CD8-positive, alpha-beta memory T cell (primary cell): ENCODE measurements at regions not wholly inside any gene's neighbourhood (a gene's known extent, or its start where the extent isn't known, plus 50 kb on each side); places are given as distances from the start of the nearest gene placed in this dataset.
"Not testable (repeated sequence)": the region's sequence is repeated elsewhere in the genome, so short reads cannot be mapped to it uniquely, and the experiment has no call there.

ENCODE experiments used
- CTCF ChIA-PET: fragments of 350-600 bp; sonication (Branson Sonifier 250); formaldehyde crosslinking; loops from one replicate; lab custom pipeline; 2021; ENCODE audit warnings: antibody characterized with exemption; lab: Charles Lee
- POLR2A ChIA-PET: fragments of 350-600 bp; sonication (Branson Sonifier 250); formaldehyde crosslinking; loops from one replicate; lab custom pipeline; 2021; ENCODE audit warnings: antibody characterized with exemption; lab: Charles Lee
- DNase-seq, 5 donors: peaks; one replicate each; pipeline versions ENCODE4 v3.0.0 to v3.0.0-alpha.2; 2020 to 2022; ENCODE audit warnings: mixed read lengths in 1 of 5
- H3K27ac ChIP-seq: one replicate; pipeline ENCODE4 v1.7.0; 2013; ENCODE audit warnings: low read depth, mild to moderate bottlenecking, low read length, moderate library complexity
- H3K27me3 ChIP-seq: 2 replicates; pipeline ENCODE4 v1.7.0; 2013; ENCODE audit warnings: low read length, mild to moderate bottlenecking; ENCODE audit not compliant: insufficient read depth, poor library complexity, severe bottlenecking
- H3K36me3 ChIP-seq: 2 replicates; pipeline ENCODE4 v1.7.0; 2013; ENCODE audit warnings: mild to moderate bottlenecking, low read length, moderate library complexity; ENCODE audit not compliant: insufficient read depth
- H3K4me1 ChIP-seq: 2 replicates; pipeline ENCODE4 v1.7.0; 2013; ENCODE audit warnings: mild to moderate bottlenecking, low read length, moderate library complexity; ENCODE audit not compliant: insufficient read depth
- H3K4me3 ChIP-seq: 2 replicates; pipeline ENCODE4 v1.7.0; 2013; ENCODE audit warnings: mild to moderate bottlenecking, low read length
- H3K9me3 ChIP-seq: 2 replicates; pipeline ENCODE4 v1.7.0; 2013; ENCODE audit warnings: mild to moderate bottlenecking, low read length
- H3K27ac Mint-ChIP-seq, 8 donors: one replicate each; pipeline ENCODE4 v1.8.0; 2020 to 2021; ENCODE audit warnings: mixed read lengths in 8 of 8, mild to moderate bottlenecking in 6 of 8, inconsistent platforms in 3 of 8, moderate library complexity in 3 of 8
- H3K27me3 Mint-ChIP-seq, 2 donors: one replicate each; pipeline ENCODE4 v1.8.0; 2020 to 2021; ENCODE audit warnings: mixed read lengths in 2 of 2, mild to moderate bottlenecking in 1 of 2, moderate library complexity in 1 of 2
- H3K36me3 Mint-ChIP-seq, 3 donors: one replicate each; pipeline ENCODE4 v1.8.0; 2020 to 2021; ENCODE audit warnings: mixed read lengths in 3 of 3, inconsistent platforms in 1 of 3, mild to moderate bottlenecking in 1 of 3
- H3K4me1 Mint-ChIP-seq, 3 donors: one replicate each; pipeline ENCODE4 v1.8.0; 2020 to 2021; ENCODE audit warnings: mixed read lengths in 3 of 3, inconsistent platforms in 1 of 3, mild to moderate bottlenecking in 1 of 3
- H3K4me3 Mint-ChIP-seq, 7 donors: one replicate each; pipeline ENCODE4 v1.8.0; 2020 to 2021; ENCODE audit warnings: mixed read lengths in 7 of 7, mild to moderate bottlenecking in 6 of 7, moderate library complexity in 4 of 7, inconsistent platforms in 2 of 7
- H3K9me3 Mint-ChIP-seq, 5 donors: one replicate each; pipeline ENCODE4 v1.8.0; 2020 to 2022; ENCODE audit warnings: mixed read lengths in 5 of 5, mild to moderate bottlenecking in 3 of 5, moderate library complexity in 2 of 5, inconsistent platforms in 1 of 5

- POLR2A ChIA-PET, H3K27ac ChIP-seq, H3K27ac Mint-ChIP-seq, H3K36me3 ChIP-seq, H3K9me3 ChIP-seq, CTCF ChIA-PET, H3K4me3 ChIP-seq, H3K4me1 Mint-ChIP-seq, H3K4me3 Mint-ChIP-seq, H3K9me3 Mint-ChIP-seq, H3K4me1 ChIP-seq, H3K27me3 ChIP-seq, H3K36me3 Mint-ChIP-seq, H3K27me3 Mint-ChIP-seq, DNase-seq: not testable (repeated sequence)
Observed at GRCh38 chr1:146307632-146308031, 78.8 kb upstream of the NOTCH2NLA start.

- H3K4me1 ChIP-seq, H3K36me3 Mint-ChIP-seq, H3K9me3 Mint-ChIP-seq, H3K27me3 ChIP-seq, CTCF ChIA-PET, DNase-seq, H3K4me3 ChIP-seq, POLR2A ChIA-PET, H3K36me3 ChIP-seq, H3K9me3 ChIP-seq, H3K4me3 Mint-ChIP-seq, H3K27ac Mint-ChIP-seq, H3K4me1 Mint-ChIP-seq, H3K27ac ChIP-seq, H3K27me3 Mint-ChIP-seq: not testable (repeated sequence)
Observed at GRCh38 chr1:146306651-146307050, 77.8 kb upstream of the NOTCH2NLA start.

GRCh38 chr1:146305442-146305841 lies 76.6 kb upstream of the NOTCH2NLA start:
- H3K4me1 ChIP-seq, H3K27me3 Mint-ChIP-seq, H3K4me3 ChIP-seq, H3K27ac ChIP-seq, H3K36me3 Mint-ChIP-seq, POLR2A ChIA-PET, H3K27ac Mint-ChIP-seq, H3K4me1 Mint-ChIP-seq, H3K9me3 ChIP-seq, CTCF ChIA-PET, H3K4me3 Mint-ChIP-seq, H3K9me3 Mint-ChIP-seq, H3K36me3 ChIP-seq, DNase-seq, H3K27me3 ChIP-seq: not testable (repeated sequence)

- CTCF ChIA-PET, H3K36me3 Mint-ChIP-seq: not testable (repeated sequence)
Observed at GRCh38 chr1:146298575-146298897, 69.7 kb upstream of the NOTCH2NLA start.

GRCh38 chr1:146297781-146298574 lies 69.2 kb upstream of the NOTCH2NLA start:
- H3K4me3 ChIP-seq, H3K27ac Mint-ChIP-seq, H3K27me3 ChIP-seq, DNase-seq, POLR2A ChIA-PET, H3K4me1 ChIP-seq, H3K27me3 Mint-ChIP-seq, H3K27ac ChIP-seq, H3K4me3 Mint-ChIP-seq, H3K36me3 Mint-ChIP-seq, H3K9me3 ChIP-seq, H3K9me3 Mint-ChIP-seq, H3K4me1 Mint-ChIP-seq, CTCF ChIA-PET, H3K36me3 ChIP-seq: not testable (repeated sequence)

More at GRCh38 chr1:146298575-146298897, 69.7 kb upstream of the NOTCH2NLA start:
- H3K27me3 Mint-ChIP-seq, H3K4me3 Mint-ChIP-seq, DNase-seq, H3K27me3 ChIP-seq, H3K9me3 Mint-ChIP-seq, H3K36me3 ChIP-seq, H3K27ac ChIP-seq, H3K4me1 ChIP-seq, H3K27ac Mint-ChIP-seq, H3K4me3 ChIP-seq, H3K9me3 ChIP-seq, POLR2A ChIA-PET, H3K4me1 Mint-ChIP-seq: not testable (repeated sequence)

GRCh38 chr1:146292940-146293936 lies 64.4 kb upstream of the NOTCH2NLA start:
- H3K9me3 Mint-ChIP-seq, H3K27ac Mint-ChIP-seq, H3K27me3 Mint-ChIP-seq, POLR2A ChIA-PET, H3K27me3 ChIP-seq, H3K4me1 Mint-ChIP-seq, CTCF ChIA-PET, DNase-seq, H3K9me3 ChIP-seq, H3K27ac ChIP-seq, H3K4me1 ChIP-seq, H3K36me3 ChIP-seq, H3K4me3 Mint-ChIP-seq, H3K4me3 ChIP-seq, H3K36me3 Mint-ChIP-seq: not testable (repeated sequence)

- H3K27me3 Mint-ChIP-seq, H3K4me1 Mint-ChIP-seq, H3K4me3 Mint-ChIP-seq, H3K36me3 ChIP-seq, H3K9me3 Mint-ChIP-seq, H3K36me3 Mint-ChIP-seq, H3K4me3 ChIP-seq, H3K27me3 ChIP-seq, H3K27ac Mint-ChIP-seq, DNase-seq, H3K9me3 ChIP-seq, H3K27ac ChIP-seq, H3K4me1 ChIP-seq, CTCF ChIA-PET, POLR2A ChIA-PET: not testable (repeated sequence)
Observed at GRCh38 chr1:146292424-146292823, 63.6 kb upstream of the NOTCH2NLA start.

GRCh38 chr1:146287881-146288280 lies 59.1 kb upstream of the NOTCH2NLA start:
- H3K4me1 ChIP-seq, H3K27ac ChIP-seq, H3K27ac Mint-ChIP-seq, H3K36me3 ChIP-seq, H3K36me3 Mint-ChIP-seq, H3K9me3 Mint-ChIP-seq, H3K9me3 ChIP-seq, POLR2A ChIA-PET, H3K27me3 Mint-ChIP-seq, CTCF ChIA-PET, H3K4me3 ChIP-seq, H3K27me3 ChIP-seq, H3K4me3 Mint-ChIP-seq, DNase-seq, H3K4me1 Mint-ChIP-seq: not testable (repeated sequence)
